ENCODE measurements at regions not wholly inside any gene's neighbourhood (a gene's known extent, or its start where the extent isn't known, plus 50 kb on each side); places are given as distances from the start of the nearest gene placed in this dataset.
"Not testable (repeated sequence)": the region's sequence is repeated elsewhere in the genome, so short reads cannot be mapped to it uniquely, and the experiment has no call there.

DNA sequence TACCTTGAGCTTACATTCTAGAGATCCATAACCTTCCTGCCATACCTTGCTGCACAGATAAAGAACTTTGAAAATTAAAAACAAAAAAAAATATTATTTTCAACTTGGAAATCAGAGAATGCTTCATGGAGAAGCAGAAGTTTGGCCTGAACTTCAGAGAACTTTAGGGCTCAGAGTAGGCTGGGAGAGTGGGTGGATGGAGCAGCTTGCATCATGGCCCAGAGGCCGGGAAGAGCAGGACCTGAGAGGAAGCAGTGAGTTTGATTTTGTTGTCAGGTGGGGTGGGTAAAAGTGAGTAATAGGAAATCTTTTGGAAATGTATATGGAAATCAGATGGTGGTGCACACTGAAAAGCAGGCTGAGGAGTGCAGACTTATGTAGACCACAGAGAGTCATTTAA lies 228.5 kb upstream of the KRR1 start:
- no peaks in the 10 kb centered on the region for H3K4me1 ChIP-seq
- H3K27ac ChIP-seq: no peak overlapping the region
- H2AFZ ChIP-seq: no peak overlapping the region
- no peak overlapping the region for H3K4me2 ChIP-seq (ENCODE audit: low read length)
- H3K9ac ChIP-seq: no peak overlapping the region
- no peak overlapping the region for H3K4me3 ChIP-seq (ENCODE audit: low read depth, low read length)
- no peaks in the 10 kb centered on the region for H3K36me3 ChIP-seq (ENCODE audit: control insufficient read depth, insufficient read depth, low read length)
- H3K27me3 ChIP-seq (ENCODE audit: control insufficient read depth, insufficient read depth, low read length): no peaks in the 10 kb centered on the region
- H3K79me2 ChIP-seq: no peaks in the 10 kb centered on the region
- TF ChIP-seq, protein P1, sequence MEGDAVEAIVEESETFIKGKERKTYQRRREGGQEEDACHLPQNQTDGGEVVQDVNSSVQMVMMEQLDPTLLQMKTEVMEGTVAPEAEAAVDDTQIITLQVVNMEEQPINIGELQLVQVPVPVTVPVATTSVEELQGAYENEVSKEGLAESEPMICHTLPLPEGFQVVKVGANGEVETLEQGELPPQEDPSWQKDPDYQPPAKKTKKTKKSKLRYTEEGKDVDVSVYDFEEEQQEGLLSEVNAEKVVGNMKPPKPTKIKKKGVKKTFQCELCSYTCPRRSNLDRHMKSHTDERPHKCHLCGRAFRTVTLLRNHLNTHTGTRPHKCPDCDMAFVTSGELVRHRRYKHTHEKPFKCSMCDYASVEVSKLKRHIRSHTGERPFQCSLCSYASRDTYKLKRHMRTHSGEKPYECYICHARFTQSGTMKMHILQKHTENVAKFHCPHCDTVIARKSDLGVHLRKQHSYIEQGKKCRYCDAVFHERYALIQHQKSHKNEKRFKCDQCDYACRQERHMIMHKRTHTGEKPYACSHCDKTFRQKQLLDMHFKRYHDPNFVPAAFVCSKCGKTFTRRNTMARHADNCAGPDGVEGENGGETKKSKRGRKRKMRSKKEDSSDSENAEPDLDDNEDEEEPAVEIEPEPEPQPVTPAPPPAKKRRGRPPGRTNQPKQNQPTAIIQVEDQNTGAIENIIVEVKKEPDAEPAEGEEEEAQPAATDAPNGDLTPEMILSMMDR (IDR thresholded peaks at IDR 0.05): no peak
- H3K9me3 ChIP-seq (ENCODE audit: control insufficient read depth, low read length): no peaks in the 10 kb centered on the region

DNA sequence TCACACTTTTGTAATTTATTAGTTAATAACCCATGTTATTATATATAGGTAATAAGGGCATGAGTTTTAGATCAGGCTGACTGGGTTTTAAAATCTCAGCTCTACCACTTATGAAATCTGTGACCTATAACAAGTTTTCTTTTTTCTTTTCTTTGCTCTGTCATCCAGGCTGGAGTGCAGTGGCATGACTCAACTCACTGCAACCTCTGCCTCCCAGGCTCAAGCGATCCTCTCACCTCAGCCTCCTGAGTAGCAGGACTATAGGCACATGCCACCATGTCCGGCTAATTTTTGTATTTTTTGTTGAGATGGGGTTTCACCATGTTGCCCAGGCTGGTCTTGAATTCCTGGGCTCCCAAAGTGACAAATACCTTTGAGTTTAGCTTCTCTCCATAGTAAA lies 227.7 kb upstream of the KRR1 start:
- H3K4me3 ChIP-seq (ENCODE audit: low read depth, low read length); H3K4me2 ChIP-seq (ENCODE audit: low read length); H2AFZ ChIP-seq; H3K27me3 ChIP-seq (ENCODE audit: control insufficient read depth, insufficient read depth, low read length); H3K9me3 ChIP-seq (ENCODE audit: control insufficient read depth, low read length); H3K79me2 ChIP-seq; H3K36me3 ChIP-seq (ENCODE audit: control insufficient read depth, insufficient read depth, low read length); H3K9ac ChIP-seq; H3K4me1 ChIP-seq; H3K27ac ChIP-seq: not testable (repeated sequence)

DNA sequence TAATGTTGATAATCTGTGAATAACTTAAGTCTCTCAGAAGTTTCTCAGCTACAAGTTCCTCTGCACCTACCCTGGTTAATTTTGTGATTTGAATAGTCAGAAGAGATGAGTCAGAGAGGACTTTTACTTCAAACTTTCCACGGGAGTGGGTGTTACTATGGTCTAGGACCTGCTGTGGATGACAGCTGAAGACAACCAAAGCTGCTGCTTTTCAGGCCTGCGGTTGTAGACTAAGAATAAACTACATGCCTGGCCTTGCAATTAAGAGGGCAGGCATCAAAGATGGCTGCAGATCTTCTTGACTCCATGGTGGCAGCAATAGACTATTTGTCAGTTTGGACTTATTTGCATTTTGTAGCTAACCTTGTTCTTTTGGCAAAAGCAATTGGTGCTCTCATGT lies 227.1 kb upstream of the KRR1 start:
- Histone ChIP-seq H3K27ac (no peak overlapping the region), H3K79me2 (no peaks in the 10 kb centered on the region), H3K4me1 (no peaks in the 10 kb centered on the region), H3K9ac (no peak overlapping the region), H3K36me3 (ENCODE audit: control insufficient read depth, insufficient read depth, low read length) (no peaks in the 10 kb centered on the region), H3K9me3 (ENCODE audit: control insufficient read depth, low read length) (no peaks in the 10 kb centered on the region), H3K27me3 (ENCODE audit: control insufficient read depth, insufficient read depth, low read length) (no peaks in the 10 kb centered on the region), H3K4me2 (ENCODE audit: low read length) (no peak overlapping the region), H3K4me3 (ENCODE audit: low read depth, low read length) (no peak overlapping the region), H2AFZ (no peak overlapping the region)
- TF ChIP-seq, protein P1 (IDR thresholded peaks at IDR 0.05): no peak

DNA sequence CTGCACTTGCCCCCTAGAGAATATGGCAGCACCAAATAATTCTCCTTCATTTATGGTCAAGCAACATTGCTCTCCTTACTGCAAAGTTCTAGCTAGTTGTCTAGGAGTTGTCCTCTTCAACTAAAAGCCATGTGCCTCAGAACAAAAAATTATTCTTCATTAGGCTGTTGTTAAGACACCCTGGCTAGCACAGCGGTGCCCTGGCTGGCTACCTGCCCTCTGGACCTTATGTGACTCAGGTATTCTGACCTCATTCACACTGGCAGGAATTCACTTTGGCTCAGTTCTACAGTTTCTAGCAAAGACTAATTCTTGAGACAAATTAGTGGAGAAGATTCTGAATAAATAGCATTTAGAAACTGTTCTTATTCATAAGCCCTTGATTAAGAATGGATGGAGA lies 224.4 kb upstream of the KRR1 start:
- Histone ChIP-seq H2AFZ (no peak overlapping the region), H3K4me2 (ENCODE audit: low read length) (no peak overlapping the region), H3K4me3 (ENCODE audit: low read depth, low read length) (no peak overlapping the region), H3K9me3 (ENCODE audit: control insufficient read depth, low read length) (no peaks in the 10 kb centered on the region), H3K27me3 (ENCODE audit: control insufficient read depth, insufficient read depth, low read length) (no peaks in the 10 kb centered on the region), H3K79me2 (no peaks in the 10 kb centered on the region), H3K4me1 (no peaks in the 10 kb centered on the region), H3K9ac (no peak overlapping the region), H3K27ac (no peak overlapping the region), H3K36me3 (ENCODE audit: control insufficient read depth, insufficient read depth, low read length) (no peaks in the 10 kb centered on the region)
- TF ChIP-seq, protein P1 (IDR thresholded peaks at IDR 0.05): no peak

DNA sequence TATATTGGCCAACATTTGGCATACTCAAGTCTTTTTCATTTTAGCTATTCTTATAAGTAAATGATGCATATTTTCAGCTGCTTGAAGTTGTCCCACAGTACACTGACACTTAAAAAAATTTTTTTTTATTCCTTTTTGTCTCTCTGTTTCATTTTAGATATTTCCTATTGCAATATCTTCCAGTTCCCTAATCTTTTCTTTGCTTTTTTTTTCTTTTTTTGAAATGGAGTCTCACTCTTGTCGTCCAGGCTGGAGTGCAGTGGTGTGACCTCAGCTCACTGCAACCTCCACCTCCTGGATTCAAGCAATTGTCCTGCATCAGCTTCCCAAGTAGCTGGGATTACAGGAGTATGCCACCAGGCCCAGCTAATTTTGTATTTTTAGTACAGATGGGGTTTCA lies 217.4 kb upstream of the KRR1 start:
- Histone ChIP-seq H3K27me3 (ENCODE audit: control insufficient read depth, insufficient read depth, low read length) (no peaks in the 10 kb centered on the region), H3K4me2 (ENCODE audit: low read length) (no peak overlapping the region), H3K4me1 (no peaks in the 10 kb centered on the region), H3K9ac (no peak overlapping the region), H3K9me3 (ENCODE audit: control insufficient read depth, low read length) (no peaks in the 10 kb centered on the region), H3K36me3 (ENCODE audit: control insufficient read depth, insufficient read depth, low read length) (no peaks in the 10 kb centered on the region), H3K79me2 (no peaks in the 10 kb centered on the region), H3K27ac (no peak overlapping the region), H3K4me3 (ENCODE audit: low read depth, low read length) (no peak overlapping the region), H2AFZ (no peak overlapping the region)
- TF ChIP-seq, protein P1 (IDR thresholded peaks at IDR 0.05): no peak
